H1 (cell line): ENCODE measurements at regions not wholly inside any gene's neighbourhood (a gene's known extent, or its start where the extent isn't known, plus 50 kb on each side); places are given as distances from the start of the nearest gene placed in this dataset.

ENCODE experiments used
- BRCA1 ChIP-seq: IDR thresholded peaks from 2 replicates; pipeline ENCODE4 v1.6.1; 2012; ENCODE audit warnings: low read depth, low read length, improper control_type of control experiment
- CEBPB ChIP-seq: IDR thresholded peaks from 2 replicates; pipeline ENCODE4 v1.6.1; 2012; ENCODE audit warnings: low read depth, low read length
- CHD1 ChIP-seq: IDR thresholded peaks from 2 replicates; pipeline ENCODE4 v1.6.1; 2012; ENCODE audit warnings: low read depth, low read length, improper control_type of control experiment
- EZH2 ChIP-seq: fragments of 200-600 bp; sonication (generic); IDR thresholded peaks from 2 replicates; pipeline ENCODE4 v1.7.1; 2012; ENCODE audit warnings: low read depth, mild to moderate bottlenecking, moderate library complexity, low read length, inconsistent platforms; ENCODE audit not compliant: severe bottlenecking
- GABPA ChIP-seq: IDR thresholded peaks from 2 replicates; pipeline ENCODE4 v1.6.1; 2011; ENCODE audit warnings: mild to moderate bottlenecking, low read length, moderate library complexity, borderline replicate concordance; ENCODE audit not compliant: insufficient read depth
- POLR2A ChIP-seq, 2 experiments: IDR thresholded peaks; 1 replicate in 1 of 2; 2 replicates in 1 of 2; pipeline ENCODE4 v1.6.1; 2011; ENCODE audit warnings: low read depth in 2 of 2, low read length in 2 of 2, mild to moderate bottlenecking in 2 of 2; ENCODE audit errors: control extremely low read depth in 1 of 2
- POLR2AphosphoS5 ChIP-seq: IDR thresholded peaks from 2 replicates; pipeline ENCODE4 v1.6.1; 2011; ENCODE audit warnings: low read depth, low read length
- RAD21 ChIP-seq, 2 experiments: IDR thresholded peaks in 1 of 2; conservative IDR thresholded peaks in 1 of 2; 2 replicates each; pipeline ENCODE4 v1.6.1; 2011; ENCODE audit warnings: low read depth in 2 of 2, low read length in 2 of 2, improper control_type of control experiment in 1 of 2, inconsistent platforms in 1 of 2, mild to moderate bottlenecking in 1 of 2, moderate library complexity in 1 of 2
- SUZ12 ChIP-seq: fragments of 200-600 bp; sonication (generic); IDR thresholded peaks from 2 replicates; pipeline ENCODE4 v1.6.1; 2012; ENCODE audit warnings: mild to moderate bottlenecking, inconsistent platforms, low read length, moderate library complexity, mixed read lengths
- TAF1 ChIP-seq: IDR thresholded peaks from 2 replicates; pipeline ENCODE4 v1.6.1; 2011; ENCODE audit warnings: mild to moderate bottlenecking, low read depth, low read length
- TBP ChIP-seq: IDR thresholded peaks from 2 replicates; pipeline ENCODE4 v1.6.1; 2011; ENCODE audit warnings: low read depth, low read length, improper control_type of control experiment
- TF ChIP-seq, protein P1 (sequence below), 3 experiments: IDR thresholded peaks; 1 replicate in 2 of 3; 2 replicates in 1 of 3; pipeline versions ENCODE4 v1.5.1 to v1.6.1; 2011; ENCODE audit warnings: low read length in 3 of 3, mild to moderate bottlenecking in 3 of 3, inconsistent platforms in 2 of 3, low read depth in 1 of 3, moderate library complexity in 1 of 3; ENCODE audit not compliant: insufficient read depth in 1 of 3; ENCODE audit errors: control extremely low read depth in 1 of 3
- TF ChIP-seq, protein P2 (sequence below): IDR thresholded peaks from 2 replicates; pipeline ENCODE4 v1.6.1; 2011; ENCODE audit warnings: low read depth, mild to moderate bottlenecking, low read length; ENCODE audit not compliant: insufficient read depth

DNA sequence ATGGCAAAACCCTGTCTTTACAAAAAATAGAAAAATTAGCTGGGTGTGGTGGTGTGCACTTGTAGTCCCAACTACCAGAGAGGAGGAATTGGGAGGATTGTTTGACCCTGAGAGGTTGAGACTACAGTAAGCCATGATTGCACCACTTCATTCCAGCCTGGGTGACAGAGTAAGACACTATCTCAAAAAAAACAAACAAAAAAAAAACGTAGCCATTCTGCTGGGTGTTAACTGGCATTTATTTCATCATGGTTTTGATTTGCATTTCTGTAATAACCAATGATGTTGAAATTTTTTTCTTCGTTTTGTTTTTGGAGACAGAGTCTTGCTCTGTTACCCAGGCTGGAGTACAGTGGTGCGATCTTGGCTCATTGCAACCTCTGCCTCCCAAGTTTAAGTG, 63.3 kb downstream of the RPLP1 start:
- TF ChIP-seq EZH2 (no peak), CHD1 (no peak), RAD21 (IDR thresholded peaks at IDR 0.05 in 1 of 2, conservative IDR thresholded peaks at IDR 0.05 in 1 of 2; ENCODE audit: low read depth in 2 of 2, low read length in 2 of 2) (no peak), SUZ12 (no peak), GABPA (no peak), POLR2A (IDR thresholded peaks at IDR 0.05; ENCODE audit: control extremely low read depth in 1 of 2, low read depth in 2 of 2, low read length in 2 of 2) (no peak), BRCA1 (no peak), TAF1 (no peak), CEBPB (no peak), TBP (no peak), POLR2AphosphoS5 (no peak)
- TF ChIP-seq, protein P1, sequence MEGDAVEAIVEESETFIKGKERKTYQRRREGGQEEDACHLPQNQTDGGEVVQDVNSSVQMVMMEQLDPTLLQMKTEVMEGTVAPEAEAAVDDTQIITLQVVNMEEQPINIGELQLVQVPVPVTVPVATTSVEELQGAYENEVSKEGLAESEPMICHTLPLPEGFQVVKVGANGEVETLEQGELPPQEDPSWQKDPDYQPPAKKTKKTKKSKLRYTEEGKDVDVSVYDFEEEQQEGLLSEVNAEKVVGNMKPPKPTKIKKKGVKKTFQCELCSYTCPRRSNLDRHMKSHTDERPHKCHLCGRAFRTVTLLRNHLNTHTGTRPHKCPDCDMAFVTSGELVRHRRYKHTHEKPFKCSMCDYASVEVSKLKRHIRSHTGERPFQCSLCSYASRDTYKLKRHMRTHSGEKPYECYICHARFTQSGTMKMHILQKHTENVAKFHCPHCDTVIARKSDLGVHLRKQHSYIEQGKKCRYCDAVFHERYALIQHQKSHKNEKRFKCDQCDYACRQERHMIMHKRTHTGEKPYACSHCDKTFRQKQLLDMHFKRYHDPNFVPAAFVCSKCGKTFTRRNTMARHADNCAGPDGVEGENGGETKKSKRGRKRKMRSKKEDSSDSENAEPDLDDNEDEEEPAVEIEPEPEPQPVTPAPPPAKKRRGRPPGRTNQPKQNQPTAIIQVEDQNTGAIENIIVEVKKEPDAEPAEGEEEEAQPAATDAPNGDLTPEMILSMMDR (IDR thresholded peaks at IDR 0.05; ENCODE audit: control extremely low read depth in 1 of 3, insufficient read depth in 1 of 3, low read depth in 1 of 3, low read length in 3 of 3): no peak
- TF ChIP-seq, protein P2, sequence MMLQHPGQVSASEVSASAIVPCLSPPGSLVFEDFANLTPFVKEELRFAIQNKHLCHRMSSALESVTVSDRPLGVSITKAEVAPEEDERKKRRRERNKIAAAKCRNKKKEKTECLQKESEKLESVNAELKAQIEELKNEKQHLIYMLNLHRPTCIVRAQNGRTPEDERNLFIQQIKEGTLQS: no peak
